ENCODE measurements at regions not wholly inside any gene's neighbourhood (a gene's known extent, or its start where the extent isn't known, plus 50 kb on each side); places are given as distances from the start of the nearest gene placed in this dataset.

GRCh38 chr20:4549711-4550259, 136.5 kb upstream of the PRNP start:
- H3K36me3 ChIP-seq (replicated peaks; ENCODE audit: low read depth, low read length): no peaks in the 10 kb centered on the region
- no peaks in the 10 kb centered on the region for H4K20me1 ChIP-seq (ENCODE audit: insufficient read depth, low read length)
- no peaks in the 10 kb centered on the region for H3K4me1 ChIP-seq (ENCODE audit: low read length)
- H3K9ac ChIP-seq (ENCODE audit: low read length): no peak overlapping the region
- H3K27ac ChIP-seq (ENCODE audit: low read length): no peak overlapping the region
- H3K9me3 ChIP-seq (ENCODE audit: insufficient read depth, low read length): no peaks in the 10 kb centered on the region
- H3K27me3 ChIP-seq (ENCODE audit: low read depth, low read length): peaks cover 53% of the 10 kb centered on the region
- H2AFZ ChIP-seq (ENCODE audit: low read depth, low read length): no peak overlapping the region
- no peak overlapping the region for H3K4me3 ChIP-seq (ENCODE audit: low read length)
- no peaks in the 10 kb centered on the region for H3K79me2 ChIP-seq (ENCODE audit: low read length)
- TF ChIP-seq EZH2phosphoT487 (IDR thresholded peaks at IDR 0.05; ENCODE audit: low read depth) (no peak), CTCF (IDR thresholded peaks at IDR 0.05; ENCODE audit: low read depth, low read length) (no peak)
- no peak overlapping the region for H3K4me2 ChIP-seq (ENCODE audit: low read length)

- Histone ChIP-seq H3K27ac (ENCODE audit: low read length) (no peak overlapping the region), H3K9ac (ENCODE audit: low read length) (no peak overlapping the region), H3K4me2 (ENCODE audit: low read length) (no peak overlapping the region), H3K79me2 (ENCODE audit: low read length) (no peaks in the 10 kb centered on the region), H3K27me3 (ENCODE audit: low read depth, low read length) (peaks cover 41% of the 10 kb centered on the region), H2AFZ (ENCODE audit: low read depth, low read length) (no peak overlapping the region), H3K4me1 (ENCODE audit: low read length) (no peaks in the 10 kb centered on the region), H3K36me3 (replicated peaks; ENCODE audit: low read depth, low read length) (no peaks in the 10 kb centered on the region), H3K4me3 (ENCODE audit: low read length) (no peak overlapping the region), H4K20me1 (ENCODE audit: insufficient read depth, low read length) (no peaks in the 10 kb centered on the region), H3K9me3 (ENCODE audit: insufficient read depth, low read length) (no peaks in the 10 kb centered on the region)
- TF ChIP-seq CTCF (IDR thresholded peaks at IDR 0.05; ENCODE audit: low read depth, low read length) (no peak), EZH2phosphoT487 (IDR thresholded peaks at IDR 0.05; ENCODE audit: low read depth) (no peak)
These were observed 137.7 kb upstream of the PRNP start for GRCh38 chr20:4548552-4548951.

- no peaks in the 10 kb centered on the region for H3K4me1 ChIP-seq (ENCODE audit: low read length)
- H3K4me3 ChIP-seq (ENCODE audit: low read length): no peak overlapping the region
- H3K27ac ChIP-seq (ENCODE audit: low read length): no peak overlapping the region
- H3K27me3 ChIP-seq (ENCODE audit: low read depth, low read length): peaks cover 48% of the 10 kb centered on the region
- no peaks in the 10 kb centered on the region for H3K36me3 ChIP-seq (replicated peaks; ENCODE audit: low read depth, low read length)
- no peak overlapping the region for H2AFZ ChIP-seq (ENCODE audit: low read depth, low read length)
- H3K9ac ChIP-seq (ENCODE audit: low read length): no peak overlapping the region
- H3K79me2 ChIP-seq (ENCODE audit: low read length): no peaks in the 10 kb centered on the region
- no peaks in the 10 kb centered on the region for H4K20me1 ChIP-seq (ENCODE audit: insufficient read depth, low read length)
- TF ChIP-seq EZH2phosphoT487 (IDR thresholded peaks at IDR 0.05; ENCODE audit: low read depth) (no peak), CTCF (IDR thresholded peaks at IDR 0.05; ENCODE audit: low read depth, low read length) (no peak)
- no peak overlapping the region for H3K4me2 ChIP-seq (ENCODE audit: low read length)
- no peaks in the 10 kb centered on the region for H3K9me3 ChIP-seq (ENCODE audit: insufficient read depth, low read length)
These were observed 139.5 kb upstream of the PRNP start for GRCh38 chr20:4546786-4547185.

- no peak overlapping the region for H2AFZ ChIP-seq (ENCODE audit: low read depth, low read length)
- no peaks in the 10 kb centered on the region for H3K9me3 ChIP-seq (ENCODE audit: insufficient read depth, low read length)
- no peak for TF ChIP-seq EZH2phosphoT487 (IDR thresholded peaks at IDR 0.05; ENCODE audit: low read depth)
- no peak for TF ChIP-seq CTCF (IDR thresholded peaks at IDR 0.05; ENCODE audit: low read depth, low read length)
- H3K9ac ChIP-seq (ENCODE audit: low read length): no peak overlapping the region
- no peaks in the 10 kb centered on the region for H3K4me1 ChIP-seq (ENCODE audit: low read length)
- H3K4me3 ChIP-seq (ENCODE audit: low read length): no peak overlapping the region
- no peaks in the 10 kb centered on the region for H4K20me1 ChIP-seq (ENCODE audit: insufficient read depth, low read length)
- no peak overlapping the region for H3K27ac ChIP-seq (ENCODE audit: low read length)
- no peak overlapping the region for H3K4me2 ChIP-seq (ENCODE audit: low read length)
- peaks cover 48% of the 10 kb centered on the region for H3K27me3 ChIP-seq (ENCODE audit: low read depth, low read length)
- H3K79me2 ChIP-seq (ENCODE audit: low read length): no peaks in the 10 kb centered on the region
- H3K36me3 ChIP-seq (replicated peaks; ENCODE audit: low read depth, low read length): no peaks in the 10 kb centered on the region
These were observed 139.9 kb upstream of the PRNP start for GRCh38 chr20:4546342-4546741.
